ENCODE measurements at regions not wholly inside any gene's neighbourhood (a gene's known extent, or its start where the extent isn't known, plus 50 kb on each side); places are given as distances from the start of the nearest gene placed in this dataset.

- DNase-seq, result no peak
Observed at GRCh38 chr11:122268601-122269130, 152.7 kb upstream of the BLID start.

- no peak for DNase-seq
Observed at GRCh38 chr11:122267602-122268001, 151.6 kb upstream of the BLID start.

- DNase-seq, result no peak
Observed at GRCh38 chr11:122265981-122266380, 150.0 kb upstream of the BLID start.

GRCh38 chr11:122264121-122264520 is 148.1 kb upstream of the BLID start:
- no peak for DNase-seq

GRCh38 chr11:122261546-122261945 is 145.5 kb upstream of the BLID start:
- no peak for DNase-seq

GRCh38 chr11:122259195-122259821 is 143.3 kb upstream of the BLID start:
- no peak for DNase-seq

GRCh38 chr11:122258446-122259194 is 142.6 kb upstream of the BLID start:
- DNase-seq, result no peak

- DNase-seq, result no peak
Observed at GRCh38 chr11:122253589-122254231, 137.7 kb upstream of the BLID start.

GRCh38 chr11:122248939-122249338 is 132.9 kb upstream of the BLID start:
- DNase-seq, result no peak

- DNase-seq, result no peak
Observed at GRCh38 chr11:122248131-122248530, 132.1 kb upstream of the BLID start.

- DNase-seq, result no peak
Observed at GRCh38 chr11:122246874-122247273, 130.9 kb upstream of the BLID start.

- no peak for DNase-seq
Observed at GRCh38 chr11:122242731-122243130, 126.7 kb upstream of the BLID start.

GRCh38 chr11:122241566-122241965 is 125.6 kb upstream of the BLID start:
- DNase-seq, result no peak

GRCh38 chr11:122240638-122241037 is 124.6 kb upstream of the BLID start:
- no peak for DNase-seq

GRCh38 chr11:122235615-122236014 is 119.6 kb upstream of the BLID start:
- no peak for DNase-seq

- no peak for DNase-seq
Observed at GRCh38 chr11:122234780-122235179, 118.8 kb upstream of the BLID start.

GRCh38 chr11:122234257-122234656 is 118.2 kb upstream of the BLID start:
- DNase-seq, result no peak

- no peak for DNase-seq
Observed at GRCh38 chr11:122232985-122233384, 117.0 kb upstream of the BLID start.

GRCh38 chr11:122230385-122230755 is 114.4 kb upstream of the BLID start:
- DNase-seq, result no peak

- no peak for DNase-seq
Observed at GRCh38 chr11:122229481-122230384, 113.7 kb upstream of the BLID start.

- DNase-seq, result no peak
Observed at GRCh38 chr11:122229078-122229477, 113.1 kb upstream of the BLID start.

- DNase-seq, result no peak
Observed at GRCh38 chr11:122226810-122227379, 110.9 kb upstream of the BLID start.

- DNase-seq, result no peak
Observed at GRCh38 chr11:122224867-122225266, 108.9 kb upstream of the BLID start.

Data from activated CD4-positive, alpha-beta T cell treated with anti-CD3 and anti-CD28 coated beads for 1 hour (primary cell).